RWPE2 (cell line): ENCODE measurements at regions not wholly inside any gene's neighbourhood (a gene's known extent, or its start where the extent isn't known, plus 50 kb on each side); places are given as distances from the start of the nearest gene placed in this dataset.

Experiments
- ATAC-seq: fragments of 200-7000 bp; cut with Tn5 transposase; 3 replicates; pipeline ENCODE4 v1.9.1; 2021; ENCODE audit warnings: low read depth
- DNase-seq: peaks from one replicate; pipeline ENCODE4 v3.0.0-alpha.2; 2020; ENCODE audit warnings: low spot score
- H3K27ac ChIP-seq: fragments of 450-650 bp; 2 replicates; pipeline ENCODE4 v1.5.1; 2017; ENCODE audit warnings: mild to moderate bottlenecking; ENCODE audit not compliant: poor library complexity, severe bottlenecking
- H3K27me3 ChIP-seq: fragments of 250-450 bp; sonication (Bioruptor Pico); 2 replicates; pipeline ENCODE4 v1.5.1; 2021; ENCODE audit warnings: mild to moderate bottlenecking, moderate library complexity; ENCODE audit not compliant: insufficient read depth, poor library complexity, severe bottlenecking
- H3K36me3 ChIP-seq: fragments of 250-450 bp; sonication (Bioruptor Pico); 2 replicates; pipeline ENCODE4 v1.5.1; 2020; ENCODE audit warnings: low read depth, mild to moderate bottlenecking, moderate library complexity
- H3K4me1 ChIP-seq: fragments of 250-450 bp; sonication (Bioruptor Pico); 2 replicates; pipeline ENCODE4 v1.5.1; 2021; ENCODE audit warnings: mild to moderate bottlenecking, moderate library complexity; ENCODE audit not compliant: insufficient read depth, poor library complexity, severe bottlenecking
- H3K4me3 ChIP-seq: fragments of 250-450 bp; sonication (Bioruptor Pico); 2 replicates; pipeline ENCODE4 v1.5.1; 2021; ENCODE audit warnings: mild to moderate bottlenecking, moderate library complexity; ENCODE audit not compliant: severe bottlenecking
- H3K9me3 ChIP-seq: fragments of 250-450 bp; sonication (Bioruptor Pico); 2 replicates; pipeline ENCODE4 v1.5.1; 2021; ENCODE audit warnings: mild to moderate bottlenecking, moderate library complexity; ENCODE audit not compliant: severe bottlenecking
- CTCF ChIP-seq: fragments of 450-650 bp; IDR thresholded peaks from one replicate; pipeline ENCODE4 v1.5.1; 2017; ENCODE audit warnings: mild to moderate bottlenecking, moderate library complexity; ENCODE audit not compliant: poor library complexity, severe bottlenecking

DNA sequence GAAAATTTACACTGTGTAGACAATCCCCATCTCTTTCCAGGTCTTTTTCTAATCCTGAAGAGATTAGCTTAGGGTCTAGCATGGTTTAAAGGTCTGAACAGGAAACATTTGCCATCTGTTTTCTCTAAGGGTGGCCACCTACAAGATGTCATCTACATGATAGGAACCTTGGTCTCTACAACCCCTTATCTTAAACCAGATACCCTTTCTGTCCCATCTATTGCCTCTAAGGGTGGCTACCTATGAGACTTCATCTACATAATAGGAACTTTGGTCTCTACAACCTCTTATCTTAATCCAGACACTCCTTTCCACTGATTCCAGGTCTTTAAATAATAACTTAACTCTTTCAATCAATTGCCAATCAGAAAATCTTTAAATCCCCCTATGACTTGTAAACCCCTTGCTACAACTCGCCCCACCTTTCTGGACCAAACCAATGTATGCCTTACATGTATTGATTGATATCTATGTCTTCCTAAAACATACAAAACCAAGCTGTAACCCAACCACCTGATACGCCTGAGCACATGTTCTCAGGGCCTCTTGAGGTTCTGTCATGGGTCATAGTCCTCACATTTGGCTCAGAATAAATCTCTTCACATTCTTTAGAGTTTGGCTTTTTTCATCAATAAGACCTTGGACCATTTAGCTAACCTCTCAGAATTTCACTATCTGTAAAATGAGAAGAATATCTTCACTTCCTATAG, 605.0 kb downstream of the TUSC7 start:
- Histone ChIP-seq H3K4me3 (no peak overlapping the region), H3K36me3 (no peaks in the 10 kb centered on the region), H3K9me3 (no peaks in the 10 kb centered on the region), H3K27me3 (no peaks in the 10 kb centered on the region), H3K27ac (no peak overlapping the region), H3K4me1 (no peaks in the 10 kb centered on the region)
- TF ChIP-seq CTCF: no peak
- DNase-seq: no peak
- no peak for ATAC-seq

GRCh38 chr3:117322866-117323265, 613.3 kb downstream of the TUSC7 start:
- Histone ChIP-seq H3K4me1 (no peaks in the 10 kb centered on the region), H3K4me3 (no peak overlapping the region), H3K36me3 (no peaks in the 10 kb centered on the region), H3K27ac (no peak overlapping the region), H3K27me3 (no peaks in the 10 kb centered on the region), H3K9me3 (no peaks in the 10 kb centered on the region)
- DNase-seq: no peak
- no peak for ATAC-seq
- TF ChIP-seq CTCF: no peak

- no peak for TF ChIP-seq CTCF
- Histone ChIP-seq H3K9me3 (no peaks in the 10 kb centered on the region), H3K27me3 (no peaks in the 10 kb centered on the region), H3K4me3 (no peak overlapping the region), H3K4me1 (no peaks in the 10 kb centered on the region), H3K27ac (no peak overlapping the region), H3K36me3 (no peaks in the 10 kb centered on the region)
- no peak for ATAC-seq
- no peak for DNase-seq
Measured at GRCh38 chr3:117346901-117347300, 637.3 kb downstream of the TUSC7 start.

- no peak for ATAC-seq
Measured at GRCh38 chr3:117348884-117349283, 639.3 kb downstream of the TUSC7 start.

More at GRCh38 chr3:117348884-117349283, 639.3 kb downstream of the TUSC7 start:
- no peaks in the 10 kb centered on the region for H3K9me3 ChIP-seq
- no peak overlapping the region for H3K4me3 ChIP-seq
- no peaks in the 10 kb centered on the region for H3K36me3 ChIP-seq
- no peak for DNase-seq
- no peaks in the 10 kb centered on the region for H3K4me1 ChIP-seq
- no peaks in the 10 kb centered on the region for H3K27me3 ChIP-seq
- no peak for TF ChIP-seq CTCF
- H3K27ac ChIP-seq: no peak overlapping the region
